Stimulated activated CD4-positive, alpha-beta T cell treated with anti-CD3 and anti-CD28 coated beads, Interleukin-1b, Interleukin-23, amount 100 ng/mL, for 48 hours (primary cell): ENCODE measurements at regions not wholly inside any gene's neighbourhood (a gene's known extent, or its start where the extent isn't known, plus 50 kb on each side); places are given as distances from the start of the nearest gene placed in this dataset.

Source experiments
- DNase-seq: peaks from one replicate; pipeline ENCODE4 v3.0.0-alpha.2; 2020

DNA sequence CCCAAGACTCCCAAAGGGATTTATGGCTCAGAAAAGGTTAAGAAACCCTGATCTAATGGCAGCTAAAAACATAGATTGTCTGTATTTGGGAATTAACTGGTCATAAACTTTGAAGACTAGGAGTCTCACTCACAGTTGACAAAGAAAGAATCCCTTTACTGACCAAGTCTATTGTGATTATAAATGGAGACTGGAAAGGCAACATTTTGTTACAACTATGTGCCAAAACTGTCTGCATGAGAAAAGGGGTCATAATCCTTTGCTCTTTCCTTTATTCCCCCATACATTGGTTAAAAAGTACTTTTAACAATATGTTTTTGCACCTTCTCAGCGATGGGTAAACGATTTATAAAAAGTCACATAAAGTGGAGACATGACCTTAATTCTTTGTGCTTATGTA lies 206.9 kb upstream of the MAP3K7 start:
- no peak for DNase-seq

DNA sequence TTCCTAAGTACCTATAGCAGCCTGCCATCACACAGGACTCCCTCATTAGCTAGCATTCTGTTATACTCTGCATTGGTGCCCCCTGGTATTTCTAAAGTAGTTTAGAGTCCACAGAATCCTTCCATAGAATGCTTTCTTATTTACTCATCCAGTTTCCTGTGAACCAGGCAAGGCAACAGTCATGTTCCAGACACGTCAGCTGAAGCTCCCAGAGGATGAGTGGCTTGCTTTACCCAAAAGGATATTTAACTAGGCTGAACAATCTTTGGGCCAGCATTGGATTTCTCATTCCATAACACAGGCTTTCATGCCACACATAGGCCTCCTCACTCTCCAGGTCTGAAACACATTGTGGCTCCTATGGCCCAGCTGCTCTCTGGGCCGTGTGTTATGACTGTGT lies 203.8 kb upstream of the MAP3K7 start:
- DNase-seq = no peak

DNA sequence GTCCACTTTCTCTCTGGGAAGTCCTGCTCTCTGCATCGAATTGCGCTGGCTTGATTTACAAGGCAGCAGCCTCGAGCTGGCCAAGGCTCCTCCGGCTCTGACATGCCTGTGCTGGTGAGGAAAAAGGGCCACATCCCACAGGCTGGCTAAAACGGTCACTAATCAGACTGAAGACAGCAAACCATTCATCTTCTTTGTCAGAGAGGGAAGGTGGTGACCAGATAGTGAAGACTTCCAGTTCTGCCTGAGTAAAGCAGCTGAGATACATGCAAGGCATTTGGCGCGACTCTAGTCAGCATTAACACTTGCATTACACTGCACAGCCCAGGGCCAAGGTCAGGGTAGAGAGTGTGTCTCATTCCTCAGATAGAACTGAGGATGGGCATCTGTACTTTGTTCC lies 203.2 kb upstream of the MAP3K7 start:
- no peak for DNase-seq

DNA sequence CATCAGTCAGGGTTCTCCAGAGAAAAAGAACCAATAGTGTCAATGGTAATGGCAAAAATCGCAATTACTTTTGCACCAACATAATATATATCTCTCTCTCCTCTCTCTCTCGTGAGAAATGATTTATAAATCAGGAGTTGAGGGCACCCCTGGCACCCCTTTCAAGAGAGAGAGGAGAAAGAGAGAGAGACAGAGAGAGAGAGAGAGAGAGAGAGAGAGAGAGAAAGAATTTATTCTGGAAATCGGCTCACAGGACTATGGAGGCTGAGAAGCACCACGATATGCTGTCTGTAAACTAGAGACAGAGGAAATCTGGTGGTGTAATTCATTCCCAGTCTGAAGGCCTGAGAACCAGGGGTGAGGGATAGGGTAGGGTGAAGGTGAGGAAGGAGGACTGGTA lies 201.9 kb upstream of the MAP3K7 start:
- DNase-seq = no peak

DNA sequence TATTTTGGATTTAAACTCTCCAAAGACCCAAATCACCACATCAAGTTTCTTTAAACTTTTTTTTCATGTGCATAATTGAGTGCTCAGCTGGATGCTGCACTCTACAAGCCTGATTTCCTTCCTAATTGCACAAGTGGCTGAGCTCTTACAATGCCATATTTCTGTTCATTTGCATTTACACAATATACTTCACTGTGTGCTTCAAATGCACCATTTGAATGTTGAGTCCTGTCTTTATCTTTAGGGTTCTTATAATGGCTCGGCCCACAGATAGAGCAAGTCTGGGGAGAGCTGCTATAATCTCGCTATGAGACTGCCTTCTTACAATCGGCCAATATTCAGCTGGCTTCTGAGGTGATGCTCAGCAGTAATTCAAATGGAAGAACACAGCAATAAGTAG lies 200.6 kb upstream of the MAP3K7 start:
- no peak for DNase-seq

DNA sequence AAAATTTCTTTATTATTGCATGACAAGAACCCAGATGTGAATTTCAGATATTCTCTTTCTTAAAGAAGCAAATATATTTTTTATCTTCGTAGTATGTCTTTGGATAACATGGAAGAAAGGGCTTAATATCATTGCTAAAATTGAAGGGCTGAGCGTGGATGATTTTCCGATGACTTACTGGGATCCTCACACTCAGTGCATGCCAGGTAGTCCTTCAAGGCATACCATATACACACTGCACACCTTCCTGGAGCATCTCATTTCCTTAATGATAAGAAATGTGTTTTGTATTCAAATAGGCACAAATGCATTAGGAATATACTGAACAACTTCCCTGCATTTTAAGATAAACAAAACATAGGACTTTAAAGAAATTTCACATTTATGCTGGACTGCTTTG lies 193.9 kb upstream of the MAP3K7 start:
- no peak for DNase-seq

DNA sequence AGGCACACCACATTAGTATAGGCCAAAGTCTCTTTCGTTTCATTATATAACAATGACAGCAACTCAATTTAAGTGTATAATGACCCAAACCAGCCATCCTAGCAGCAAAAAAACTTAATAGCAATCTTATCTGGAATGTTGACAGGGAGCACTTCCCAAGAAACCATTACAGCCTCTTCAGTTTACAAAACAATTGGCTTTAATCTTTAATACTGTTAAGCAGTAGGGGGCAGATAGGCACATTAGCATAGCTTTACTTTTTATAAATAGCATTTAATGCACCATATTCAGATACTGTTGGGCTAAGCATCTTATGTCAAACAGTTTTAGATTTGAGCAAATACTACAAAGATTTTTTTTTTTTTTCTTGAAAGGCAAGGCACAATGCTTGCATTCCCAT lies 193.3 kb upstream of the MAP3K7 start:
- DNase-seq = no peak

DNA sequence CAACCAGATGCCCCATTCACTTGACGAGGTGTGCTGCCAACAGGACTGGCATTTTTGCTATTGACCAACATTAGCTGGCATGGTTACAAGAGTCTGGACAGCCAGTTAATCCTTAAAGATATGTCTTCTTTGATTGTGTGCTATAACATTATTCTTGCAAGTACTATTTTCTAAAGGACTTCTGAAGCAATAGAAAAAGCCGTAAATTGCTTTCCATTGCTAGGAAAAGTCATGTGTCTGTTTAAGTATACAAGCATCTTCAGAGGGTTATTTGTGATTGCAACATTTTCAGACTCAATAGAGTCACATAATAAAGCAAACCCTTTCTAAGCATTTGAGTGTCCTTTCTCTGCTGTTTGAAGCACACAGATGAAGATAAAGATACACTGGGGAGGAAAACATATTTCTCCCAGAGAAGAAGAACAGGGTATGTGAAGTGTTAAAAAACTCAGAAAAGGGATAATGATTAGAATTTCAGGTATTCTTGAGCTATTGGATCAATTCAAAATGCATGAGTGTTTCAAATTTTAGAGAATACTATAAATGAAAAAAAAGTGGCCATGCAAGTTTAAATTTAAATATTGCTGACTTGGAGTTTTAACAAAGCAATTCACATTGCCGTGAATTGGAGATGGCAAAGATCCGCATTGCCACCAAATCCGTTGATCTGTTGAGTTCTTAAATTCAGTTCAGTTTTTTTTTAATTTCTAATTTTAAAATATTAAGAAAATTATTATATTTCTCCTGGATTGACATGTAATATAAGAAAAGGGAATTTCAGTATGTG lies 191.7 kb upstream of the MAP3K7 start:
- DNase-seq = no peak

DNA sequence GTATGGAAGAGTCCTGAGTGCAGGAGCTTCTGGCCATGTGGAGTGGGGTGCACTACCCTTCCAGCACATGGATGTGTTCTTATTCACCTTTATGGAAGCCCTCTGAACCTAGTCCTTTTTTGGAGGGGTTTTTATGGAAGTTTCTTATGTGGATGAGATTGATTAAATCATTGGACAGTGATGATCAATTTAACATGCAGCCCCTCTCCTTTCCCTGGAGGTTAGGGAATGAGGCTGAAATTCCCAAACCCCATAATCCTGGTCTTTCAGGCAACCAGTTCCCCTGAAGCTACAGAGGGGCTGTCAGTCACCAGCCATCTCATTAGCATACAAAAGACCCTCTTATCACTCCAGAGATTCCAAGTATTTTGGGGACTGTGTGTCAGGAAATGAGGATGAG lies 183.9 kb upstream of the MAP3K7 start:
- DNase-seq = no peak

DNA sequence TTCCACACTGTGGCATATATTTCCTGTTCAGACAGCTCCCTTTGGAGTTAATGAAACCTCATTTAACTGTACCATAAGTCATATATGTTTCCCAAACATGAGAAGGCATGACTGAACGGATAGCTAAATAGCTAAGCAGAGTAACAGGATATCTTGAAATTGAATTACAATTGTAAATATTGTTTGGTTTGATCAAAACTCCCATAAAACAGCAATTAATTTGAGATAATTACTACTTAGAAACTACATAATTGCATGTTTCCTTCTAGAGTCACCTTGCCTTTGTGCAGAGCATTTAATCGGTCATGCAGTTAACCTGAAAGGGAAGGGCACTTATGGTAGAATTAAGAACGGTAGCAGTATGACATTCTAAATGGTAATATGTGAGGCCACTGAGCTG lies 179.0 kb upstream of the MAP3K7 start:
- no peak for DNase-seq

DNA sequence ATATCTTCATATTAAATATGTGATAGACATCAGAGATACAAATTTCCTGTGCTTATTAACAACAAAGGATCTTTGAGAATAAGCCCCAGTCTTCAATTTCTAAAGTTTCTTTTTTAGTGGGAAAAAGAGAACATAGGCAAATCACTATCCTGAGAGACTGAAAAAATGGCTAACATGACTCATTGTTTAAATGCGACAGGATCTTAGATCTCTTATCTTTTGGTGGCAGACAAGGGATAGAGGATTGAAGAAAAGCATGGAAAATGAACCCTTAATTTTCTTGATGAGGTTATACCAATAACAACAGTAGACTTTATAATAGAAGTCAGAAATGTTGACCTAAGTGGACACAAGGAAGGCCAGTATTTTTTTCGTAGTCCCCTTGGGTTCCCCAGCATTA lies 178.6 kb upstream of the MAP3K7 start:
- no peak for DNase-seq

DNA sequence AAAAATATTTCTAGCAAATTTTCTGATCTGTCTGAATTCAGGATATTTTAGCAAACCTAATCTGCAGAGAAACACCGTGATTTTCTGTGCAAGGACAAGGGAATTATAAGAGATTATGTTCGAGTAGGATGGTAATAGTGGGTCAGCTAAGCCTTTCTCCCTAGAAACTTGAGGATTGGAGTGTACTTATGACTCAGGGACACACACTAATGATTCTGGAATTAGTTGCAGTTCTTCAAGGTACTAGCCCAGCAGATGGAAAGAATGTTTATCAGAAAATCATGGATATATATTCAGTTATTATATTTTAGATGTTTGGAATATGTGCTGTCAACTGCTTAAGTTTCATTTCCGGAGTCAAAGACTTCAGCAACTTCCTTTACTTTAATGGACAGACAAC lies 177.1 kb upstream of the MAP3K7 start:
- no peak for DNase-seq

DNA sequence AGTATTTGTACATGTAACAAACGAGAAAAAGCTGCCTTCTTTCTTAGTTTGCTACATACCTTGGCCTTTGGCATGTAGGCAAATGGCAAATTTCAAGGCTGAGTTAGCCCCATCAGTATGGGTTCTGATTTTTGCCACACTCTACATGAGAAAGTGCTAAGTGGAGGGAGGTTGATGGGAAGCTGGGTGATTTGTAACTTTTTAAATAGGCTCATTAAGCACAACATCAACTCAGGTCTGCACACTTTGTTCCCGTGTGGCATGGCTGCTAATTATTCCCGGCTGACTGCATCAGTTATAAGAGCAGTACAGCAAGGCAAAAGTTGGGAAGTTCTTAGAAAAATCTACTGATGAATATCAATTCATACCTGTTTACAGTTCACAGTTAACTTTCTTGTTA lies 172.8 kb upstream of the MAP3K7 start:
- no peak for DNase-seq

DNA sequence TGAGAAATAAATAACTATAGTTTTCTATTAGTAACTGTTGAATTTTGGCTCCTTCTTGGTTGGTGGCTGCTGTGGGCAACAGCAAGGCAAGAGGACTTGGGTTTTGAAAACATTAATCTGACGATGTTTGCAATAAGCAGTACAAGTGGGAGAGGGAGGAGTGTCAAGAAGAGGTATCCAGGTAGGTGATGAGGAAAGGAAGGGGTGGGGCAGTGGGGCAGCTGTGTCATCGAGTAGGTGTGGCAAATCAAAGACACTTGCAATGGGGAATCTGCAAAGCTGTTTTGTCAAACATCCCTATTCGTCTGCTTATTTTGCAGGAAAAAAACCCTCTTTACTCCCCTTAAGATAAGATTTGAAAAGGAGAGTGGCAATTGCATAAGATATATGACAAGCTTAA lies 171.9 kb upstream of the MAP3K7 start:
- no peak for DNase-seq

DNA sequence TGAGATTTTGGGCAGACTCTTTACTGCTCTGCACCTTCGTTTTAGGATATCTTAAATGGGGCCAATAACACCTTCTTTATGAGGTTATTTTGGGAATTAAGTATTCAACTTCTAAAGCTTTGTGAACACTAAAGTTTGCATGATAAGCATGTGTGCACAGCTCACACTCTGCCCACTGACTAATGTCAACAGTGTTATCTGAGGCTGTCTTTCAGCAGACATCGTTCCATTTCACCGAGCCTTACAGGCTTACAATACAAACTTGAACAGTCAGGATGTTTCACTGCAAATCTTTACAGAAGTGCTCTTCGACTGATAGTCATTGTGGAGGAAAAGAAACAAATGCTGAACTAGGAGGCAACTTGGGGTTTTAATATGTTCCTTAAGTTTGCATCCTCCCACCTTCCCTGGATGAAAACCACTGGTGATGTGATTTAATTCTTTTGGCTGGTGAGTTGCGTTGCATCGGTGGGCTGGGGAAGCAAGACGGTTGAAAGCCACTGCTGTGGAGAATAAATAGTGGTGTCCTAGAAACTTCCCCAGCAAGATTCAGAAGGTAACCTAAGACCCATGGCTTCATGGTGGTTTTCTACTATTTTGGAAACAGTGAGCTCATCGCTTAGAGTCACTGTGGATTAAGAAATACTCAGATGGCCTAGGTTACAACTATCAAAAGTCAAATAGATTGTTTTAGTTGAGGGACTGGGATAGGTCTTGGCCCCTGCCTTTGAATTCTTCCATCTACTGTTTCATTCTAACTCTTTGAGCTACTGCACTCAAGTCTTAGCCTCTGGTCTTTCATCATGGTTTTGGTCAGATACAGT lies 167.2 kb upstream of the MAP3K7 start:
- DNase-seq = no peak

DNA sequence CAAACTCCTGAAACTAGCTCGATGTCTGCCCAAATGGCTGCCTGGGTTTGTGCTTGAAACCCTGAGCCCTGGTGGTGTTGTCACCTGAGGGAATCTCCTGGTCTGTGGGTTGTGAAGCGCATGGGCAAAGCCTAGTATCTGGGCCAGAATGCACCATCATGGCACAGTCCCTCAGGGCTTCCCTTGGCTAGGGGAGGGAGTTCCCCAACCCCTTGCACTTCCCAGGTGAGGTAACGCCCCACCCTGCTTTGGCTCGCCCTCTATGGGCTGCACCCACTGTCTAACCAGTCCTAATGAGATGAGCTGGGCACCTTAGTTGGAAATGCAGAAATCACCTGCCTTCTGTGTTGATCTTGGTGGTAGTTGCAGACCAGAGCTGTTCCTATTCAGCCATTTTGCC lies 152.9 kb upstream of the MAP3K7 start:
- DNase-seq = no peak

DNA sequence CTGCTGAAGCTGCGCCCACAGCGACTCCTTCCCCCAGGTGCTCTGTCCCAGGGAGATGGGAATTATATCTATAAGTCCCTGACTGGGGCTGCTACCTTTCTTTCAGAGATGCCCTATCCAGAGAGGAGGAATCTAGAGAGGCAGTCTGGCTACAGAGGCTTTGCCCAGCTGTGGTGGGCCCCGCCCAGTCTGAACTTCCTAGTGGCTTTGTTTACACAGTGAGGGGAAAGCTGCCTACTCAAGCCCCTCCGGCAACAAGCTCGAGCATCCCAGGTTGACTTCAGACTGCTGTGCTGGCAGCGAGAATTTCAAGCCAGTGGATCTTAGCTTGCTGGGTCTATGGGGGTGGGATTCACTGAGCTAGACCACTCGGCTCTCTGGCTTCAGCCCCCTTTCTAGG lies 152.5 kb upstream of the MAP3K7 start:
- DNase-seq = no peak

DNA sequence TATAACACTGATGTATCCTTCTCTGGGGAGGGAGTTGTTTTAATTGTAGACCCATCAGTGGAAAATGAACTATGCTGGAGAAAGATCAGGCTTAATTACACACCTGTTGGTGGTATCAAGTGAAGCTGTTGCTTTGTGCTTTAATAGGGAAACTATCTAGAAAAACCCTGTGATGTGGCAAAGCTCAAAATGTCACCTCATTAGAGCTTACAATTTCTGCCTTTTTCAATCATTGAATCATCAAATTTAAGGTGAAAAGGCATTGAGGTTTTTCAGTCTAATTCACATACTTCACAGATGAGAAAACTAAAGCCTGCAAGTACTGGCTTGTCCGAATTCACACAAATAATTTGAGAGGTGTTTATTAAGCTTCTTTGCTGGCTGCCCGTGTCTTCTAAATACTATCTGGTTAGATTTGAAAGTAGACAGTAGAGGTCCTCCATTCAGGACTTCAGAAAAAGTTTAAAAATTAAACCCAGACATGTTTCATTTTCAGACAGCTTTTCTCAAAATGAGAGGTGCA lies 143.3 kb upstream of the MAP3K7 start:
- no peak for DNase-seq

DNA sequence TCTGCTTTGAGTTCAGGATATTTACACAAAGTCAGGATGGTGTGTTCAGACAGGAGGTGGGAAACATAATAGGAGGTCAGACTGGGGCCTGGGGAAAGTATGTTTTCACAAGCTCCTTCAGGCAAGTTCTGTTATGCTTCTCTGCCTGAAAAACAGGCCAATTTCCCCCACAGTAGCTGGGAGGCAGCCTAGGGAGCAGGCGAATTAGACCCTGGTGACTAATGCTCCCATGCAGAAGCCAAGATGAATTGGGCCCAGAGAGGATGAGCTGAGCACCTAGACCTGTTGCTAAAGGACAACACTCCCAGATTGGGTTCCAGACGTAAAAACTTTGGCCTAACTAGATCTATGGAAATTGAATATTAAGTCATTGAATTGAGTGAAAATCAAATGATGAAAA lies 142.2 kb upstream of the MAP3K7 start:
- no peak for DNase-seq

DNA sequence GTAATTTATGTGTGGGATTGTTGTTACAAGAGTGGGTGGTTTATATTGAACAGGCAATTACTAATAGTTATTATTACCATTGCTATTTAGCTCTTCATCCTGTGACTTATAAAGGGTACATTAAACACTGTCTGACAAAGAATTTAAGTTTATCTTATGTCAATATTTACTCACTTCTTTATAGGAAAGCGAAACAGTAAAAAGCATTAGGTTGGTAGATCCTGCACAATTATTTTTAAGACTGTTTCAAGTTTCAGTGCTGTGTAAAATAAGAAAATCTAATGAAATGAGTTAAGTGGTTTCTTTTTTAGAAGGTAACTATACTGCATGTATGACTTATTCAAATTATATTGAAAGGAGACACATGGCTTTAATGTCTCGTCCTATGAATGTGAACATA lies 135.8 kb upstream of the MAP3K7 start:
- DNase-seq = no peak

DNA sequence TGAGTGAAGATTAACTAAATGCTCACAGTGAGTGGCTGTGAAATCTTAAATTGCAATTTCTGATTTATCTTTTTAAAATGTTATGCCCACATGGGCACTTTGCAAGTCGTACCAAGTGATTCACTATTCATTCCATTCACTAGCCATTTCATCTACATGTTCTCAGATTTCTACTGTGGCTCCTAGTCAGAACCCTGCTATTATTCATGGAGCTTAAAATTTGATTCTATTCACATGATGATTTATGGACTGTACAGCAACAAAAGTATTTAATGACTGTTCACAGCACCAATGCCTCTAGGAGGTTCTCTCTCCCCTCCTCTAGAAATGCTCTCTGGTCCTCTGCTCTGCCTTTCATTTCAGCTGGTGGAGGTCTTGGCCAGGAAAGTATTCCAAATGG lies 133.5 kb upstream of the MAP3K7 start:
- no peak for DNase-seq

DNA sequence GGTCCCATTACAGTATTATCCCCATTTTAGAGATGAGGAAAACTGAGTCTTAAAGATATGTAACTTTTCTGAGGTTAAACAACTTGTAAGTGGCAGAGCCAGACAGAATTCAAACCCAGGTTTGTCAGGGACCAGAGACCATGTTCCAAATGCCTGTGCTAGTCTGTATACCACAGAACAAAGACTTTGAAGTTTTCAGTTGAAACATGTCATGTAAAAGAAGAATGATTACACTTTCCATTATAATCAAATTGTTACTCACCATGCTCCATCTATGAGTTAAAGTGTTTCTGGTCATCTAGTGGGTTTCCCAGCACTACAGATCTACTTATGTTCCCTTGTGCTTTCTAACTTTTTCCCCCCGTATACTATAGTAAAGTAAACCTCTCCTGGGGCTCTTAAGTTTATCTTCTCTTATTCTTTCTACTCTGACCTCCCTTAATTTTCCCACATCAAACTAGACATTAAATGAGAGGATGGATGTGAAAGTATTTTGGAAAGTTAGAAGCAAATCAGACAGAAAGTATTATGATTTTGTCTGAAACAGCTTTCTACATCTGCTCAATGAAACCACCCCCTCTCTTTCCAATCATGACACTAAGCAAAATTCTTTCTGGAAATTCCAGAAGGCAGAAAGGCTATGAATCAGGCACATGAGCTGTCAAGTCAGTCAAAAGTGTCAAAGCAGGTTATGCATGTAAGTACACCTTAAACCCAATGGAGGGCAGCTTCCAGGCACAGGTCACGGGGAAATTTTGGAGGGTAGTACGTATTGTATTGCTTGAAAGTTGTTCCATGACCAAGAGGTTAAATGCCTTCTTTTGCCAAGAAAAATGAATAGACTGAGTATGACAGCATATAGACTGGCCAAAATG lies 132.7 kb upstream of the MAP3K7 start:
- peak; percentile 41 for DNase-seq

DNA sequence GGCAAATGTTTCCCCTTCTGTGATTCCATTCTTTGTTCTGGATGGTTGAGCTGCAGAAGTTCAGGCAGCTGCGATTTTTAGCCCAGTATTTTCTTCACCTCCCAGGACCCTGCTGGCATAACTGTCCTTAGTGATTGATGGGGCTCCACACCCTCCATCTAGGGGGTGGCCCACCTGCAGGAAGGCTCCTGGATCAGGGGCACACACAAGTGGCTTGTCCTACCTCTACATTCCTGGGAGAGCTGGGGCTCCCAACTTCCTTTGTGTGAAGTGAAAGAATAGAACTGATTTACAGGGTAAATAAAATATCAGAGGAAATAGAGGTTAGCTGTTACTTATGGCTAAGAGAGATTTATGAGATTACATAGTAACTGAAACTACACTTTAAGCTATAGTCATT lies 129.5 kb upstream of the MAP3K7 start:
- DNase-seq = no peak
